Neural cell (in vitro differentiated cells): ENCODE measurements at regions not wholly inside any gene's neighbourhood (a gene's known extent, or its start where the extent isn't known, plus 50 kb on each side); places are given as distances from the start of the nearest gene placed in this dataset.

Experiments used
- H2AFZ ChIP-seq: fragments of 200-600, 300-800 bp; sonication (generic), shearing (Covaris generic); 2 replicates; pipeline ENCODE4 v1.6.0; 2014; ENCODE audit warnings: low read depth, mild to moderate bottlenecking, antibody characterized with exemption, low read length, moderate library complexity
- H3F3A ChIP-seq: fragments of 200-600 bp; shearing (Covaris generic); 2 replicates; pipeline ENCODE4 v1.6.1; 2016; ENCODE audit warnings: mild to moderate bottlenecking, moderate library complexity, mixed read lengths, antibody characterized with exemption, low read length; ENCODE audit not compliant: insufficient read depth, poor library complexity, severe bottlenecking
- H3K27ac ChIP-seq: fragments of 200-600, 300-800 bp; sonication (generic), shearing (Covaris generic); 2 replicates; pipeline ENCODE4 v1.5.1; 2014; ENCODE audit warnings: mild to moderate bottlenecking, low read length, moderate library complexity
- H3K27me3 ChIP-seq: fragments of 300-800, 200-600 bp; sonication (generic), shearing (Covaris generic); 2 replicates; pipeline ENCODE4 v1.6.0; 2014; ENCODE audit warnings: mild to moderate bottlenecking, low read depth, low read length, moderate library complexity; ENCODE audit not compliant: insufficient read depth
- H3K36me3 ChIP-seq: fragments of 300-800, 200-600 bp; sonication (generic), shearing (Covaris generic); 2 replicates; pipeline ENCODE4 v1.5.1; 2014; ENCODE audit warnings: mild to moderate bottlenecking, antibody characterized with exemption, low read length, moderate library complexity; ENCODE audit not compliant: insufficient read depth
- H3K4me2 ChIP-seq: fragments of 300-800, 200-600 bp; sonication (generic), shearing (Covaris generic); 2 replicates; pipeline ENCODE4 v1.6.0; 2014; ENCODE audit warnings: mild to moderate bottlenecking, low read length
- H3K4me3 ChIP-seq: fragments of 300-800, 200-600 bp; sonication (generic), shearing (Covaris generic); 2 replicates; pipeline ENCODE4 v1.5.1; 2014; ENCODE audit warnings: mild to moderate bottlenecking, low read length, moderate library complexity
- H3K79me2 ChIP-seq: fragments of 200-600 bp; shearing (Covaris generic); replicated peaks from 2 replicates; pipeline ENCODE4 v1.6.0; 2014; ENCODE audit warnings: mild to moderate bottlenecking, low read length, moderate library complexity; ENCODE audit not compliant: insufficient read depth
- H3K9ac ChIP-seq: fragments of 300-800, 200-600 bp; sonication (generic), shearing (Covaris generic); 2 replicates; pipeline ENCODE4 v1.6.1; 2016; ENCODE audit warnings: mild to moderate bottlenecking, low read length, mixed read lengths
- H3K9me2 ChIP-seq: fragments of 200-600 bp; shearing (Covaris generic); 2 replicates; pipeline ENCODE4 v1.6.1; 2016; ENCODE audit warnings: mild to moderate bottlenecking, low read length, mixed read lengths; ENCODE audit not compliant: insufficient read depth
- H3K9me3 ChIP-seq: fragments of 200-600, 300-800 bp; sonication (generic), shearing (Covaris generic); 2 replicates; pipeline ENCODE4 v1.6.1; 2016; ENCODE audit warnings: mild to moderate bottlenecking, mixed run types, low read length, moderate library complexity, mixed read lengths
- H4K20me1 ChIP-seq: fragments of 200-600 bp; shearing (Covaris generic); 2 replicates; pipeline ENCODE4 v1.6.1; 2016; ENCODE audit warnings: mild to moderate bottlenecking, mixed run types; ENCODE audit not compliant: insufficient read depth
- EP300 ChIP-seq: fragments of 450-650 bp; conservative IDR thresholded peaks from 2 replicates; pipeline ENCODE4 v1.6.1; 2014; ENCODE audit warnings: antibody characterized with exemption, mild to moderate bottlenecking, moderate library complexity; ENCODE audit not compliant: poor library complexity, severe bottlenecking
- EZH2 ChIP-seq: fragments of 200-600, 300-800 bp; shearing (Covaris generic), sonication (generic); IDR thresholded peaks from 2 replicates; pipeline ENCODE4 v1.6.1; 2014; ENCODE audit warnings: antibody characterized with exemption, low read length, borderline replicate concordance, mild to moderate bottlenecking; ENCODE audit not compliant: insufficient read depth, poor library complexity, severe bottlenecking
- MXI1 ChIP-seq: fragments of 450-650 bp; conservative IDR thresholded peaks from 2 replicates; pipeline ENCODE4 v1.6.1; 2014; ENCODE audit warnings: antibody characterized with exemption, mild to moderate bottlenecking; ENCODE audit not compliant: poor library complexity, severe bottlenecking
- POLR2AphosphoS5 ChIP-seq: IDR thresholded peaks from 2 replicates; pipeline ENCODE4 v1.6.1; 2012
- RAD21 ChIP-seq: fragments of 450-650 bp; conservative IDR thresholded peaks from 2 replicates; pipeline ENCODE4 v1.6.1; 2014; ENCODE audit warnings: antibody characterized with exemption, mild to moderate bottlenecking, moderate library complexity
- REST ChIP-seq: IDR thresholded peaks from 2 replicates; pipeline ENCODE4 v1.6.1; 2012; ENCODE audit warnings: borderline replicate concordance
- SMC3 ChIP-seq: fragments of 450-650 bp; conservative IDR thresholded peaks from 2 replicates; pipeline ENCODE4 v1.6.1; 2014; ENCODE audit warnings: antibody characterized with exemption, mild to moderate bottlenecking, moderate library complexity; ENCODE audit not compliant: poor library complexity
- TAF1 ChIP-seq: IDR thresholded peaks from 2 replicates; pipeline ENCODE4 v1.6.1; 2012; ENCODE audit warnings: low read depth
- TF ChIP-seq, protein P1 (sequence below): fragments of 450-650 bp; IDR thresholded peaks from 2 replicates; pipeline ENCODE4 v1.5.1; 2014; ENCODE audit warnings: antibody characterized with exemption, mild to moderate bottlenecking, moderate library complexity; ENCODE audit not compliant: poor library complexity, severe bottlenecking

GRCh38 chr11:134689886-134690285 is 277.8 kb upstream of the B3GAT1 start:
- Histone ChIP-seq H3K9ac (no peak overlapping the region), H3K27me3 (no peaks in the 10 kb centered on the region), H4K20me1 (no peaks in the 10 kb centered on the region), H3K27ac (no peak overlapping the region), H3F3A (no peaks in the 10 kb centered on the region), H3K36me3 (no peaks in the 10 kb centered on the region), H3K4me2 (no peak overlapping the region), H3K9me3 (no peaks in the 10 kb centered on the region), H3K4me3 (no peak overlapping the region), H3K9me2 (no peaks in the 10 kb centered on the region), H2AFZ (no peak overlapping the region), H3K79me2 (no peaks in the 10 kb centered on the region)
- TF ChIP-seq MXI1, result no peak
- no peak for TF ChIP-seq EP300
- TF ChIP-seq, protein P1, sequence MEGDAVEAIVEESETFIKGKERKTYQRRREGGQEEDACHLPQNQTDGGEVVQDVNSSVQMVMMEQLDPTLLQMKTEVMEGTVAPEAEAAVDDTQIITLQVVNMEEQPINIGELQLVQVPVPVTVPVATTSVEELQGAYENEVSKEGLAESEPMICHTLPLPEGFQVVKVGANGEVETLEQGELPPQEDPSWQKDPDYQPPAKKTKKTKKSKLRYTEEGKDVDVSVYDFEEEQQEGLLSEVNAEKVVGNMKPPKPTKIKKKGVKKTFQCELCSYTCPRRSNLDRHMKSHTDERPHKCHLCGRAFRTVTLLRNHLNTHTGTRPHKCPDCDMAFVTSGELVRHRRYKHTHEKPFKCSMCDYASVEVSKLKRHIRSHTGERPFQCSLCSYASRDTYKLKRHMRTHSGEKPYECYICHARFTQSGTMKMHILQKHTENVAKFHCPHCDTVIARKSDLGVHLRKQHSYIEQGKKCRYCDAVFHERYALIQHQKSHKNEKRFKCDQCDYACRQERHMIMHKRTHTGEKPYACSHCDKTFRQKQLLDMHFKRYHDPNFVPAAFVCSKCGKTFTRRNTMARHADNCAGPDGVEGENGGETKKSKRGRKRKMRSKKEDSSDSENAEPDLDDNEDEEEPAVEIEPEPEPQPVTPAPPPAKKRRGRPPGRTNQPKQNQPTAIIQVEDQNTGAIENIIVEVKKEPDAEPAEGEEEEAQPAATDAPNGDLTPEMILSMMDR, result no peak
- no peak for TF ChIP-seq POLR2AphosphoS5
- TF ChIP-seq TAF1, result no peak
- TF ChIP-seq REST, result no peak
- no peak for TF ChIP-seq SMC3
- TF ChIP-seq EZH2, result no peak
- TF ChIP-seq RAD21, result no peak

GRCh38 chr11:134687548-134687947 is 275.5 kb upstream of the B3GAT1 start:
- Histone ChIP-seq H3K36me3 (no peaks in the 10 kb centered on the region), H3K4me2 (no peak overlapping the region), H3K27me3 (no peaks in the 10 kb centered on the region), H3F3A (no peaks in the 10 kb centered on the region), H3K9me2 (no peaks in the 10 kb centered on the region), H3K4me3 (no peak overlapping the region), H3K9me3 (no peaks in the 10 kb centered on the region), H3K27ac (no peak overlapping the region), H4K20me1 (no peaks in the 10 kb centered on the region), H3K79me2 (no peaks in the 10 kb centered on the region), H3K9ac (no peak overlapping the region), H2AFZ (no peak overlapping the region)
- TF ChIP-seq POLR2AphosphoS5 (no peak), EZH2 (no peak), SMC3 (no peak), TAF1 (no peak), MXI1 (no peak), REST (no peak), EP300 (no peak), RAD21 (no peak)
- TF ChIP-seq, protein P1, result no peak
